ENCODE measurements at regions not wholly inside any gene's neighbourhood (a gene's known extent, or its start where the extent isn't known, plus 50 kb on each side); places are given as distances from the start of the nearest gene placed in this dataset.

GRCh38 chr9:23596913-23597634 lies 229.0 kb downstream of the ELAVL2 start:
- TF ChIP-seq, protein P1, sequence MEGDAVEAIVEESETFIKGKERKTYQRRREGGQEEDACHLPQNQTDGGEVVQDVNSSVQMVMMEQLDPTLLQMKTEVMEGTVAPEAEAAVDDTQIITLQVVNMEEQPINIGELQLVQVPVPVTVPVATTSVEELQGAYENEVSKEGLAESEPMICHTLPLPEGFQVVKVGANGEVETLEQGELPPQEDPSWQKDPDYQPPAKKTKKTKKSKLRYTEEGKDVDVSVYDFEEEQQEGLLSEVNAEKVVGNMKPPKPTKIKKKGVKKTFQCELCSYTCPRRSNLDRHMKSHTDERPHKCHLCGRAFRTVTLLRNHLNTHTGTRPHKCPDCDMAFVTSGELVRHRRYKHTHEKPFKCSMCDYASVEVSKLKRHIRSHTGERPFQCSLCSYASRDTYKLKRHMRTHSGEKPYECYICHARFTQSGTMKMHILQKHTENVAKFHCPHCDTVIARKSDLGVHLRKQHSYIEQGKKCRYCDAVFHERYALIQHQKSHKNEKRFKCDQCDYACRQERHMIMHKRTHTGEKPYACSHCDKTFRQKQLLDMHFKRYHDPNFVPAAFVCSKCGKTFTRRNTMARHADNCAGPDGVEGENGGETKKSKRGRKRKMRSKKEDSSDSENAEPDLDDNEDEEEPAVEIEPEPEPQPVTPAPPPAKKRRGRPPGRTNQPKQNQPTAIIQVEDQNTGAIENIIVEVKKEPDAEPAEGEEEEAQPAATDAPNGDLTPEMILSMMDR (IDR thresholded peaks at IDR 0.05): no peak
- TF ChIP-seq POLR2A (IDR thresholded peaks at IDR 0.05): no peak
